ENCODE measurements at regions not wholly inside any gene's neighbourhood (a gene's known extent, or its start where the extent isn't known, plus 50 kb on each side); places are given as distances from the start of the nearest gene placed in this dataset.

DNA sequence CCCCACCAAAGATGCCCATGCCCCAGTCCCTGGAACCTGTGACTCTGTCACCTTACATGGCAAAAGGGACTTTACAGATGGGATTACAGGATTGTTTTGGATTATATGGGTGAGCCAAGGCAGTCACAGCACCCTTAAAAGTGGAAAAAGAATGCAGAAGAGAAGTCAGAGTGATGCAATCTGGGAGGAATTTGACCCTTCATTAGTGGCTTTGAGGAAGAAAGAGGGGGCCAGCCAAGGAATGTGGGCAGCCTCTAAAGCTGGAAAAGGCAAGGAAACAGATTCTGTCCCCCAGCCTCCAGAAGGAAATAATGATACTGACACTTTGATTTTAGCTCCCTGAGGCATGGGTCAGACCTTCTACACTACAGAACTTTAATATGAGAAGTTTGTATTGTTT is 257.3 kb upstream of the ISX start:
- intact Hi-C loops (cut with DNase I) = no loop called here

DNA sequence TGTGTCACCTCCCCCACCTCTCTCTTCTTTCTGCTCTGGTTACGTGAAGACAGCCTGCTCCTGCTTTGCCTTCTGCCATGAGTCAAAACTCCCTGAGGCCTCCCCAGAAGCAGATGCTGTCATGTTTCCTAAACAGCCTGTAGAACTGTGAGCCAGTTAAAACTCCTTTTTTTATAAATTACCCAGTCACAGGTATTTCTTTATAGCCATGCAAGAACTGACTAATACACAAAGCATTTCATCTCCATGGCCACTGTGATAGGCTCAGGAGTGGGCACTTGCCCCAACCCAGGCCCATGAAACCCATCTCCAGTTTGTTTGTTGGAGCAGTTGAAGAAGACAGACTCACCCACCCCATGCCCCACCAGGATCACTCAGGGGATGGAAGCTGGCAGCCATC is 253.3 kb upstream of the ISX start:
- no peaks in the 10 kb centered on the region for H3K27me3 ChIP-seq (ENCODE audit: control insufficient read depth, insufficient read depth, low read length)
- H3K36me3 ChIP-seq (ENCODE audit: control insufficient read depth in 2 of 3, insufficient read depth in 3 of 3, low read length in 3 of 3) = no peaks in the 10 kb centered on the region
- H3K4me3 ChIP-seq (ENCODE audit: low read length in 3 of 3) = no peak overlapping the region
- FAIRE-seq = no peak
- TF ChIP-seq, protein P1, sequence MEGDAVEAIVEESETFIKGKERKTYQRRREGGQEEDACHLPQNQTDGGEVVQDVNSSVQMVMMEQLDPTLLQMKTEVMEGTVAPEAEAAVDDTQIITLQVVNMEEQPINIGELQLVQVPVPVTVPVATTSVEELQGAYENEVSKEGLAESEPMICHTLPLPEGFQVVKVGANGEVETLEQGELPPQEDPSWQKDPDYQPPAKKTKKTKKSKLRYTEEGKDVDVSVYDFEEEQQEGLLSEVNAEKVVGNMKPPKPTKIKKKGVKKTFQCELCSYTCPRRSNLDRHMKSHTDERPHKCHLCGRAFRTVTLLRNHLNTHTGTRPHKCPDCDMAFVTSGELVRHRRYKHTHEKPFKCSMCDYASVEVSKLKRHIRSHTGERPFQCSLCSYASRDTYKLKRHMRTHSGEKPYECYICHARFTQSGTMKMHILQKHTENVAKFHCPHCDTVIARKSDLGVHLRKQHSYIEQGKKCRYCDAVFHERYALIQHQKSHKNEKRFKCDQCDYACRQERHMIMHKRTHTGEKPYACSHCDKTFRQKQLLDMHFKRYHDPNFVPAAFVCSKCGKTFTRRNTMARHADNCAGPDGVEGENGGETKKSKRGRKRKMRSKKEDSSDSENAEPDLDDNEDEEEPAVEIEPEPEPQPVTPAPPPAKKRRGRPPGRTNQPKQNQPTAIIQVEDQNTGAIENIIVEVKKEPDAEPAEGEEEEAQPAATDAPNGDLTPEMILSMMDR (IDR thresholded peaks at IDR 0.05; ENCODE audit: borderline replicate concordance, extremely low read depth, insufficient read depth) = no peak
- peaks cover 5 to 8% (median 8%) of the 10 kb centered on the region in 3 donors for H3K4me1 ChIP-seq (ENCODE audit: control insufficient read depth in 2 of 3, insufficient read depth in 2 of 3, low read depth in 1 of 3, low read length in 3 of 3)
- intact Hi-C loops (cut with DNase I) = no loop called here
- H3K27ac ChIP-seq (ENCODE audit: low read depth in 2 of 2, low read length in 2 of 2) = no peak overlapping the region
- DNase-seq = no peak
- H3K9me3 ChIP-seq (ENCODE audit: control insufficient read depth in 2 of 3, insufficient read depth in 1 of 3, low read length in 3 of 3) = no peaks in the 10 kb centered on the region
- H3K9ac ChIP-seq (ENCODE audit: low read length in 3 of 3) = no peak overlapping the region

More for the DNA sequence above, 257.3 kb upstream of the ISX start:
- Histone ChIP-seq H3K4me1 (ENCODE audit: control insufficient read depth in 2 of 3, insufficient read depth in 2 of 3, low read depth in 1 of 3, low read length in 3 of 3) (peaks cover under 1 to 5% (median 3%) of the 10 kb centered on the region in 3 donors), H3K9me3 (ENCODE audit: control insufficient read depth in 2 of 3, insufficient read depth in 1 of 3, low read length in 3 of 3) (no peaks in the 10 kb centered on the region), H3K27me3 (ENCODE audit: control insufficient read depth, insufficient read depth, low read length) (no peaks in the 10 kb centered on the region), H3K4me3 (ENCODE audit: low read length in 3 of 3) (no peak overlapping the region), H3K9ac (ENCODE audit: low read length in 3 of 3) (no peak overlapping the region), H3K27ac (ENCODE audit: low read depth in 2 of 2, low read length in 2 of 2) (no peak overlapping the region), H3K36me3 (ENCODE audit: control insufficient read depth in 2 of 3, insufficient read depth in 3 of 3, low read length in 3 of 3) (no peaks in the 10 kb centered on the region)
- FAIRE-seq (no peak), DNase-seq (no peak)
- TF ChIP-seq, protein P1 (IDR thresholded peaks at IDR 0.05; ENCODE audit: borderline replicate concordance, extremely low read depth, insufficient read depth) = no peak

DNA sequence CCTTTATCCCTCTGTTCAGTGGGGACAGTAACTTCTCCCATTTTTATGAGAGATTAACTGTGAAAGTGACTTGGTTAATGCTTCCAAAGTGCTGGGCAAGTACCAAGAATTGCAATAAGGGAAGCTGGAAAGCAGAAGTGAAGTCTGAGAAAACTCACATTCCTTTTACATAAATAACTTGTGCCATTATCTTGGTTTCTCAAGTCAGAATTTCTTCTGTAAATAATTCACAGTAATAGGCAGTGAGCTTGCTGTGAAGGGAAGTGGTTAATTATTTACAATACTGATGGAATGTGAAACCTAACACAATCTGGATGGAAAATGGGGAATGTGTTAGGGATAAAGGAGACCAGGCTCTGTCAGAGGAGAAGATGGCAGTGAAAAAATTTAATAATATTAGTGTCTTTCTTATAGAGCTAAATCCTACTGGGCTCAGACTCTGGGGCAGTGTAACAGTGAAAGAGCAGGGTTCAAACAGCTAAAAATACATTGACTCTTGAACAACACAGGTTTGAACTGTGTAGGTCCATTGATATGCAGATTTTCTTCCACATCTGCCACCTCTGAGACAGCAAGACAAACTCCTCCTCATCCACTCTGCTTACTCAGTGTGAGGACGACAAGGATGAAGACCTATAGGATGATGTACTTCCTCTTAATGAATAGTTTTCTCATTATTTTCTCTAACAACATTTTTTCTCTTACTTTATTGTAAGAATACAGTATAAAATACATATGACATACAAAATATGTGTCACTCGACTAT is 251.5 kb upstream of the ISX start:
- Histone ChIP-seq H3K4me1 (ENCODE audit: control insufficient read depth in 2 of 3, insufficient read depth in 2 of 3, low read depth in 1 of 3, low read length in 3 of 3) (peaks cover 5 to 8% (median 8%) of the 10 kb centered on the region in 3 donors), H3K9ac (ENCODE audit: low read length in 3 of 3) (no peak overlapping the region), H3K27me3 (ENCODE audit: control insufficient read depth, insufficient read depth, low read length) (no peaks in the 10 kb centered on the region), H3K4me3 (ENCODE audit: low read length in 3 of 3) (no peak overlapping the region), H3K9me3 (ENCODE audit: control insufficient read depth in 2 of 3, insufficient read depth in 1 of 3, low read length in 3 of 3) (no peaks in the 10 kb centered on the region), H3K36me3 (ENCODE audit: control insufficient read depth in 2 of 3, insufficient read depth in 3 of 3, low read length in 3 of 3) (no peaks in the 10 kb centered on the region), H3K27ac (ENCODE audit: low read depth in 2 of 2, low read length in 2 of 2) (peak overlapping the region in 1 of 2 donors; percentile 68)
- intact Hi-C loops (cut with DNase I) = no loop called here
- TF ChIP-seq, protein P1 (IDR thresholded peaks at IDR 0.05; ENCODE audit: borderline replicate concordance, extremely low read depth, insufficient read depth) = no peak
- FAIRE-seq = peak; percentile 94
- DNase-seq = peak in 2 of 5 donors; percentile 80 to 87
